A549 (cell line): ENCODE measurements at regions not wholly inside any gene's neighbourhood (a gene's known extent, or its start where the extent isn't known, plus 50 kb on each side); places are given as distances from the start of the nearest gene placed in this dataset.
A peak's percentile ranks its signal among the peaks of the same experiment; 100 is the strongest.

Experiments
- CHD4 ChIP-seq: fragments of 200-600 bp; sonication (generic); IDR thresholded peaks from 2 replicates; pipeline ENCODE4 v1.6.1; 2016; ENCODE audit warnings: antibody characterized with exemption, mild to moderate bottlenecking, borderline replicate concordance
- CTCF ChIP-seq: fragments of >200 bp; sonication (Bioruptor Twin); formaldehyde crosslinking; IDR thresholded peaks from 3 replicates; pipeline ENCODE4 v1.5.1; 2016
- POLR2A ChIP-seq: IDR thresholded peaks from 2 replicates; pipeline ENCODE4 v1.6.1; 2012; ENCODE audit warnings: mild to moderate bottlenecking, low read length
- RAD21 ChIP-seq, 2 experiments: fragments of >200 bp in 1 of 2; sonication (Bioruptor Twin) in 1 of 2; formaldehyde crosslinking in 1 of 2; IDR thresholded peaks in 1 of 2; conservative IDR thresholded peaks in 1 of 2; 2 replicates in 1 of 2; 3 replicates in 1 of 2; pipeline ENCODE4 v1.6.1; 2012 to 2018; ENCODE audit warnings: inconsistent platforms in 1 of 2

GRCh38 chr6:119742188-119742803 is 392.7 kb upstream of the MAN1A1 start:
- TF ChIP-seq CTCF (peak; percentile 48), RAD21 (conservative IDR thresholded peaks at IDR 0.05 in 1 of 2, IDR thresholded peaks at IDR 0.05 in 1 of 2) (peak; percentile 65 to 67), CHD4 (no peak), POLR2A (no peak)
